ENCODE measurements at regions not wholly inside any gene's neighbourhood (a gene's known extent, or its start where the extent isn't known, plus 50 kb on each side); places are given as distances from the start of the nearest gene placed in this dataset.
A peak's percentile ranks its signal among the peaks of the same experiment; 100 is the strongest.
"Not testable (repeated sequence)": the region's sequence is repeated elsewhere in the genome, so short reads cannot be mapped to it uniquely, and the experiment has no call there.

GRCh38 chr5:52255308-52255707, 532.4 kb upstream of the ITGA1 start:
- no peak for DNase-seq

DNA sequence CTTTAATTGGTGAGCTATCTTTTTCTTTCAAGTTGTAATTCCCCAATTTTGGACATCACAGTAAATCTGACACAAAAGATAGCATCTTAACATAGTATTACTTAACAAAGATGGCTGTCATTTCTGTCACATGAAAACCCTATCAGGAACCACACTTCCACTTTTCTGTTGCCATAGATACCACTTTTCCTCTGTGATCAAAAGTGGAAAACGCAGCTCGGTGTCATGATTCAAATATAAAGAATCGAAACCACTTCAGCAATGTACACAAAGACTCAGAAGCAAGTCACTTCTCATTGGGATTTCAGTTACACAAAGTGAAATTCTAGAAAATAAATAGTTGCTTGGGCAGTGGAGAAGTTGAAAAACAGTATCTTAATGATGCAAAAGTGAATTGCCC, 524.9 kb upstream of the ITGA1 start:
- no peak for DNase-seq

DNA sequence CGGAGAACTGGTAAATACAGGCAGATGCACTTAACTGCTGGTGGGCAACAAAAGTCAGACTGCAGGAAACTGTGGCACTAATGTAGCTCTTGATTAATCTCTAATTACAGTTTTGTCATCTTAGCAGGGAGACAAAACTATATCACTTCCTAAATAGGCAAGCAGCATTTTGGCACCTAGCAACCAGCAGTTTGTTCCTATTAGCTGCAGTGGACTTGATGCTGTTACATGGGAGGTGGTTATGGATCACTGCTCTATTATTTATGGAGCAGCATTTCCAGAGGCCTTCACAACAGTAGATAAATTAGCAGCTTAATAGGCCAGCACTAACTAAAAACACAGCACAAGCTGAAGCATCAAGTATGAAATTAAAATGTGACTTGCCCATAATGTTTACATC, 518.3 kb upstream of the ITGA1 start:
- DNase-seq, result no peak

GRCh38 chr5:52269859-52270258, 517.9 kb upstream of the ITGA1 start:
- DNase-seq, result no peak

- no peak for DNase-seq
Observed at GRCh38 chr5:52275639-52276038, 512.1 kb upstream of the ITGA1 start.

- no peak for DNase-seq
Observed at GRCh38 chr5:52277101-52277500, 510.6 kb upstream of the ITGA1 start.

- DNase-seq, result no peak
Observed at GRCh38 chr5:52282647-52283046, 505.1 kb upstream of the ITGA1 start.

DNA sequence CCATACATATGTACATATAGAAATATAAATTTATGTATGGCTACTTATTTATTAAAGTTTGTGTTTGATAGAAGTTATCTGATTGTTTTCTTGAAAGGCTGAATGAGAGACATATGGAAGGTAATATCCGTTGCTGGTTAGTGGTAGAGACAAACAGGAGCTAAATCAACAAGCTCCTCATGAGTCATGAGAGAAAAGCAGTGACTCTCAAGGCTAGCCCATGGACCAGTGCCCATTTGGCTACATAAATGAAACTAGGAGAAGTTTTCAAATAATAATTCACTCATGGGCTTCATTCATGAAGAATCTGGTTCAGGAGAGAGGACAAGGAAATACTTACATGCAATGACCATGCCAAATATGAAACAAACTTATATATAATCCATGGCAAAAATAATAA, 504.5 kb upstream of the ITGA1 start:
- no peak for DNase-seq

GRCh38 chr5:52300703-52301372, 486.9 kb upstream of the ITGA1 start:
- DNase-seq, result no peak

- not testable (repeated sequence) for DNase-seq
Observed at GRCh38 chr5:52304816-52305215, 482.9 kb upstream of the ITGA1 start.

- no peak for DNase-seq
Observed at GRCh38 chr5:52328220-52328806, 459.4 kb upstream of the ITGA1 start.

DNA sequence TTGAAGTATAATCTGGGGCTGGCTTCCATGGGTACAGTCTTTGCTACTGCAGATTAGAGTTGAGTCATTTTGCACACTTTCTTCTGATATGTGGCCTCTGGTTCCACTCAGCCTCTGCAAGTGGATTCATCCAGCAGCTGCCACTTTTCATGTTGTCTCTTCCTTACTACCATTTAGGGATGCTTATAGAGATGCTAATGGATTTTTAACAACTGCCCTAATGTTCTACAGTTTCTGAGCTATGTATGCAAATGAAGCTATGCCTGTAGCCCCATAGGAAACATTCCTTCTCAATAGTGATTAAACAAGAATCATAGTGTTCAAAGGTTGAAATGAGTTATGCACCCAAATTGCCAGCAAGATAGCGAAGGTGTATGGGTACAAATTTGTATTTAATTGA, 456.0 kb upstream of the ITGA1 start:
- no peak for DNase-seq

DNA sequence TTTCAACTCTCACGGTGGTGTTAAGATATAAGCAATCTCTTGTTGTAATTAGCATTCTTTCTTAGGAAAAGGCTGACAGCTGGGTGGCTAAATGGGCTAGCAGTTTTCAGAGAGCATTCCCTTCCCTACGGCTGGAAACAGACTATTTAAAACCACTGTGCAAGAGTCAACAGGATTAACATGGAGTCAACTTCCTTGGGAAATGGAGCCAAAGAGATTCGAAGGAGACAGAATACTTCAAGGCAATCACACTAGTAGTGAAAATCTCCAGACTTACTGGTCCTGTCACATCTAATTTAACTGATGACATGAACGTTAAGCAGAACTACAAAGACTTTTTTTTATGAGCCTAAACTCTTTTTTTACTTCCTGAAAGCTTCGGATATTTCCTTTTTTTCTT, 453.3 kb upstream of the ITGA1 start:
- no peak for DNase-seq

GRCh38 chr5:52339285-52339684, 448.4 kb upstream of the ITGA1 start:
- DNase-seq, result no peak

DNA sequence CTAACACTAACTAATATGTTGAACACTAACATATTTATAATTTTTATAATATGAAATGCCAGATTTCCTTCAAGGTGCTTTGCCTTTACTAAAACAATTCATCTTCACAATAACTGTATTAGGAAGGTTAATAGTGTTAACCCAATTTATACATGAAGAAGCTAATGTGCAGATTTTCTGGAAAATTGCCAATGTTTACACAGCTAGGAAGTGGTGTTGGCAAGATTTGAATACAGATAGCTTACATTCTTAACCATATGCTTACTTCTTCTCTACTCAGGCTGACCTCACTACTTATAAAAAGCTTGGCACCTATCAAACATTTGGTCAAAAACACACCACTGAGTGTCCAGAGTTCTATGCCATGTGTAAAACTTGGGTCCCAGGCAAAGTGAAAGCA, 445.4 kb upstream of the ITGA1 start:
- DNase-seq, result no peak

DNA sequence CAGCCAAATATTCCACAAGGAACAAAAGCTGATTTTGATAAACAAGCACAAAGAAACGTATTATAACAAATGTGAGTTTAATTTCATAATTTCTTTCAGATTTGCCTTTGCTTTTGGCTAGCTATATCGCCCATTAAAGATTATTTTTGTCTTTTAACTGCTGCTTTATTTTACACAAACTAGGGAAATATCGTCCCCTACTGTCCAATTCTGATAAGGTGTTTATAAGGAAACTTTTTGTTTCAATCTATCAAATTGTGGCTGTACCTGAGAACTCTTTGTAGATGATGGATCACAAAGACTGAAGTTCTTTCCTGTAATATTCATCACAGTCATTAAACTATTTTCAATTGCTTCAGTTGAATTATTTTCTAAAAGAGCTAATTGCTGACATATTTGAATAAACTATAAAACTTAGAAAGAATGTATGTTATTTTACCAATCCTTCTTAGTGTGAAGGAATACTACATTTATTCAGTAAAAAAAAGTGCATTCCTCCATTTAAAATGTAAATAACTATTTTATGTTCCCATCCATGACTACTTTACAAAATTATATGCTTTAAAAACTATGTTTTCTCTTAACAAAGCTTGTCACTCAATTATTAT, 431.3 kb upstream of the ITGA1 start:
- peak; percentile 41 for DNase-seq

DNA sequence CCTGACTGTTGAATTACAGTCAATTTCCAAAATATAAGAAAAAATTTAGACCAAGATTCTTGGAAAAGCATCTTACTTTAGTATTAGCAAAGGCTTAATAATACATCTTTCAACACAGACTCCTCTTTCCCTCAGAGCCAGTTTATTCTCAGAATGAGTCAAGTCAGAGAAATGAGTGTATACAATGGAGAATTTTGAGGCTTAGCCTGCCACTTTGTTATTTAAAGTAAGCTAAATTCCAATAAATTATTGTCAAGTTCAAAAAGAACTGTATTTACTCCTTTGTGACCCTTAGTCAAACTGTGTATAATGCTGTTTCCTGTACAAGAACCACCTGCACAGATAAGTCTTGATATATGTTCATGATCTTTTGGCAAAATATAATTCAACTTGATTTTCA, 428.5 kb upstream of the ITGA1 start:
- no peak for DNase-seq

- DNase-seq, result no peak
Observed at GRCh38 chr5:52360985-52361384, 426.7 kb upstream of the ITGA1 start.

DNA sequence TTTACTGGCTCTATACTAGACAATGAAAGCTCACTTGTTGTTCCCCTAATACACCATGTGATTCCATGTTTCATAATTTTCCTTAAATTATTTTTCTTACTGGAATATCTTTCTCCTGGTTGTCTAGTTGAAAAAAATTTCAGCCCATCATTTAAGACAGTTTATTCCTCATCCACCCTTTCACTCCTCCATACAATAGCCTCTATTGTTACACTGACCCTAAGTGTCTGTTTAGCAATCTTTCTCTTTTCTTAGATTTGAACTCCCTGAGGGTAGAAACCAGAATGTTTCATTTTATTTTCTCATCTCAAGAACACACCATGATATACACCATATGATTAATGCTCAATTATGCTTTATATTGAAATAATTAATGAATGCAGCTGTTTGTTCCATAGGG, 413.4 kb upstream of the ITGA1 start:
- no peak for DNase-seq

DNA sequence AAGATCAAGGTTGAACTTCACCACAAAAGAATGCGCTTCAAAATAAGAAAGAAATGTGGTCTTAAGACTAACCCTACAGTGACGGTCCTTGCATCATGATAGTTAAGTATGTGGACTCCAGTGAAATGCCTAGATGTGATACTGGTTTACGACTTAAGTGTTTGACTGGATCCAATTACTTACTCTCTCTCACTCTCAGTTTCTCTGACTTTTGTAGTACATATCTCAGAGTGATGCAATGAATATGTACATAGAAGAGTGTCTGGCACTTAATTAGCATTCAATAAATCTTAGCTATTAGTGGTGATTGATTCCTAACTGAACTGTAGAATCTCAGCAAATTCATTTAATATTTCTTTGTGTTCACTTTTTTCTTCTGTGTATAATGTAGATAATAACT, 411.7 kb upstream of the ITGA1 start:
- DNase-seq, result no peak

- DNase-seq, result no peak
Observed at GRCh38 chr5:52376592-52376991, 411.1 kb upstream of the ITGA1 start.

- DNase-seq, result no peak
Observed at GRCh38 chr5:52378237-52378636, 409.5 kb upstream of the ITGA1 start.

DNA sequence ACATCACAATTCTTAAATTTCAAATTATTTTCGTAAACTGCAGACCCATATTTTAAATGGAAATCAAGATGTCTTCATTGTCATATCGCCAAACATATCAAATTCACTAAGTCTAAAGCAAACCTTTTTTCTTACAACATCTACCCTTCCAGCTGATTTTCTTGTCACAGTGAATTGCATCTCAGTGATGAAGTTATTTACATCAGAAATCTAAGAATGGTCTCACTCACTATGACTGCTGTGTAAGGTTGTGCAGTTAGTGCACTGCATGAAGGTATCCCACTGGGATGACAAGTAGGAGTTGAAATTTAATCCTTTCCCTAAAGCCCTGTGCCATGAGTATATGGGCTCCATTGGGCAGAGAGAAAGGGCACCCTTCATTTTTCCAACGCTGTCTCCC, 399.4 kb upstream of the ITGA1 start:
- DNase-seq, result no peak

DNA sequence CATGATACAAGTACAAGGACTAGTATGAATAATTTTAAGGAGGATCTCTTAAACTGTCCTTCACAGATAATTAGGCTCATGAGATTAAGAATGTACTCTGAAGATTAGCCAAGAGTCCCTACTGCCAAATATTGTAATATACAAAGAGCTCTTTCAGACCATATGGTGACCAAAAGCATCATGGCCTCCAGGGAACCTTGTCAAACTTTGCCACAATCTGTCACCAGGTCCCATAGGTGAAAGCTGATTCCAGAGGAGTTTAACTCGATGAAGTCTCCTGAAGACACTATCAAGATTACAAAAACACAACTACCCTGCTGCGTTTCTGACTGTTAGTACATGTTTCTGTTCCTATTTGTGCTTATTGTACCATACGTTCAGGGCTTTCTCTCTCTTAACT, 395.4 kb upstream of the ITGA1 start:
- DNase-seq, result no peak

DNA sequence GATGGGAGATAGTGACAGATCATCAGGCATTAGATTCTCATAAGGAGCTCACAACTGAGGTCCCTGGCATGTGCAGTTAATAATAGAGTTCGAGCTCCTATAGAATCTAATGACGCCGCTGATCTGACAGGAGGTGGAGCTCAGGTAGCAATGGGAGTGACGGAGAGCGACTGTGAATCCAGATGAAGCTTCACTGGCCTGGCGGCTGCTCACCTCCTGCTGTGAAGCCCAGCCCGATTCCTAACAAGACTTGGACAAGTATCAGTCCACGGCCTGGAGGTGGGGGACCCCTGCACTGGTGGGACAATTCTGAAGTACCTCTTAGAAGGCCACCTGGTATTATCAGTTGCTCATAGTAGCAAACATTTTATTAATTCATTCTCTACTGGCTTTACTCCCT, 377.9 kb upstream of the ITGA1 start:
- DNase-seq, result no peak
